ENCODE measurements at regions not wholly inside any gene's neighbourhood (a gene's known extent, or its start where the extent isn't known, plus 50 kb on each side); places are given as distances from the start of the nearest gene placed in this dataset.

GRCh38 chr3:127118366-127118765 lies 74.6 kb upstream of the PRR23E start:
- TF ChIP-seq MYC (IDR thresholded peaks at IDR 0.05; ENCODE audit: low read depth, low read length) (no peak), POLR2A (IDR thresholded peaks at IDR 0.05; ENCODE audit: low read depth, low read length) (no peak), CTCF (IDR thresholded peaks at IDR 0.05; ENCODE audit: extremely low read depth in 1 of 2, insufficient read depth in 1 of 2, low read depth in 1 of 2, low read length in 2 of 2) (no peak), FOS (IDR thresholded peaks at IDR 0.05; ENCODE audit: borderline replicate concordance, insufficient read depth, low read length) (no peak), POLR2AphosphoS5 (IDR thresholded peaks at IDR 0.05; ENCODE audit: insufficient read depth, low read depth, low read length) (no peak), EZH2 (IDR thresholded peaks at IDR 0.05; ENCODE audit: borderline replicate concordance, low read depth, low read length, severe bottlenecking) (no peak), JUN (IDR thresholded peaks at IDR 0.05; ENCODE audit: borderline replicate concordance, insufficient read depth, insufficient read length, low read depth) (no peak), MAX (IDR thresholded peaks at IDR 0.05; ENCODE audit: insufficient read depth, insufficient read length) (no peak), GATA2 (IDR thresholded peaks at IDR 0.05; ENCODE audit: insufficient read depth, insufficient read length, low read depth, low read length) (no peak)
